ENCODE measurements at regions not wholly inside any gene's neighbourhood (a gene's known extent, or its start where the extent isn't known, plus 50 kb on each side); places are given as distances from the start of the nearest gene placed in this dataset.

DNA sequence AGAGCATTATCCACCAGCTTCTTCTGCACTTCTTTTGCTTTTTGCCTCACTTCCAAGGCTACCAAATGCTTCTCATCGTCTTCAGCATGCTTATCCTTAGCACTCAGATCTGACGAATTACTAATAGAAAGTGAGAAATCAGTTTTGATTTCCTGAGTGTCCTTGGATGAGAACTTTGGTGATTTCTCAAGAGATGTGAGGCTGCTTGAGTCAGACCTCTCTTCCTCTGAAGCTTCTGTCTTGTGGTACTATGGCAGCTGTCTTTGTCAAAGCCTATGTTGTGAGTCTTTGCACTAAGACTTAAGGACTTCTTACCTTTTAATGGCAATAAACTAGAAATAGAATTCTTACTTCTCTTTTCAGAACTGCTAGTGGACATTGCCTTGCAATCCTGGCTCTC is 169.9 kb downstream of the CPE start:
- Mint-ChIP-seq H3K27me3 (ENCODE audit: low read depth) (peaks cover 27% of the 10 kb centered on the region), H3K9me3 (no peaks in the 10 kb centered on the region), H3K4me1 (peaks cover 2% of the 10 kb centered on the region), H3K4me3 (no peak overlapping the region), H3K36me3 (no peaks in the 10 kb centered on the region), H3K27ac (no peak overlapping the region)
- DNase-seq (ENCODE audit: low spot score in 2 of 2, unreplicated experiment in 2 of 2): no peak
- TF ChIP-seq, protein P1, sequence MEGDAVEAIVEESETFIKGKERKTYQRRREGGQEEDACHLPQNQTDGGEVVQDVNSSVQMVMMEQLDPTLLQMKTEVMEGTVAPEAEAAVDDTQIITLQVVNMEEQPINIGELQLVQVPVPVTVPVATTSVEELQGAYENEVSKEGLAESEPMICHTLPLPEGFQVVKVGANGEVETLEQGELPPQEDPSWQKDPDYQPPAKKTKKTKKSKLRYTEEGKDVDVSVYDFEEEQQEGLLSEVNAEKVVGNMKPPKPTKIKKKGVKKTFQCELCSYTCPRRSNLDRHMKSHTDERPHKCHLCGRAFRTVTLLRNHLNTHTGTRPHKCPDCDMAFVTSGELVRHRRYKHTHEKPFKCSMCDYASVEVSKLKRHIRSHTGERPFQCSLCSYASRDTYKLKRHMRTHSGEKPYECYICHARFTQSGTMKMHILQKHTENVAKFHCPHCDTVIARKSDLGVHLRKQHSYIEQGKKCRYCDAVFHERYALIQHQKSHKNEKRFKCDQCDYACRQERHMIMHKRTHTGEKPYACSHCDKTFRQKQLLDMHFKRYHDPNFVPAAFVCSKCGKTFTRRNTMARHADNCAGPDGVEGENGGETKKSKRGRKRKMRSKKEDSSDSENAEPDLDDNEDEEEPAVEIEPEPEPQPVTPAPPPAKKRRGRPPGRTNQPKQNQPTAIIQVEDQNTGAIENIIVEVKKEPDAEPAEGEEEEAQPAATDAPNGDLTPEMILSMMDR (IDR thresholded peaks at IDR 0.05; ENCODE audit: unreplicated experiment): no peak

- H3K27ac Mint-ChIP-seq: no peak overlapping the region
- H3K4me3 Mint-ChIP-seq: no peak overlapping the region
- H3K27me3 Mint-ChIP-seq (ENCODE audit: low read depth): peaks cover 15% of the 10 kb centered on the region
- no peaks in the 10 kb centered on the region for H3K36me3 Mint-ChIP-seq
- TF ChIP-seq, protein P1 (IDR thresholded peaks at IDR 0.05; ENCODE audit: unreplicated experiment): no peak
- H3K4me1 Mint-ChIP-seq: peaks cover 4% of the 10 kb centered on the region
- DNase-seq (ENCODE audit: low spot score in 2 of 2, unreplicated experiment in 2 of 2): no peak
- H3K9me3 Mint-ChIP-seq: peaks cover 4% of the 10 kb centered on the region
Measured at GRCh38 chr4:165553221-165553810, 174.5 kb downstream of the CPE start.

- no peaks in the 10 kb centered on the region for H3K36me3 Mint-ChIP-seq
- TF ChIP-seq, protein P1 (IDR thresholded peaks at IDR 0.05; ENCODE audit: unreplicated experiment): no peak
- H3K4me1 Mint-ChIP-seq: peaks cover 4% of the 10 kb centered on the region
- peaks cover 7% of the 10 kb centered on the region for H3K9me3 Mint-ChIP-seq
- DNase-seq (ENCODE audit: low spot score in 2 of 2, unreplicated experiment in 2 of 2): no peak
- H3K4me3 Mint-ChIP-seq: no peak overlapping the region
- H3K27me3 Mint-ChIP-seq (ENCODE audit: low read depth): no peaks in the 10 kb centered on the region
- H3K27ac Mint-ChIP-seq: no peak overlapping the region
Measured at GRCh38 chr4:165555302-165555701, 176.5 kb downstream of the CPE start.

- DNase-seq (ENCODE audit: low spot score in 2 of 2, unreplicated experiment in 2 of 2): no peak
- no peaks in the 10 kb centered on the region for H3K36me3 Mint-ChIP-seq
- H3K4me3 Mint-ChIP-seq: no peak overlapping the region
- H3K9me3 Mint-ChIP-seq: peaks cover 15% of the 10 kb centered on the region
- no peaks in the 10 kb centered on the region for H3K27me3 Mint-ChIP-seq (ENCODE audit: low read depth)
- H3K27ac Mint-ChIP-seq: no peak overlapping the region
- TF ChIP-seq, protein P1 (IDR thresholded peaks at IDR 0.05; ENCODE audit: unreplicated experiment): no peak
- H3K4me1 Mint-ChIP-seq: peaks cover 4% of the 10 kb centered on the region
Measured at GRCh38 chr4:165556383-165556782, 177.6 kb downstream of the CPE start.

- H3K4me3 Mint-ChIP-seq: no peak overlapping the region
- H3K36me3 Mint-ChIP-seq: no peaks in the 10 kb centered on the region
- TF ChIP-seq, protein P1 (IDR thresholded peaks at IDR 0.05; ENCODE audit: unreplicated experiment): no peak
- H3K9me3 Mint-ChIP-seq: peaks cover 24% of the 10 kb centered on the region
- no peaks in the 10 kb centered on the region for H3K4me1 Mint-ChIP-seq
- H3K27me3 Mint-ChIP-seq (ENCODE audit: low read depth): peaks cover under 1% of the 10 kb centered on the region
- no peak for DNase-seq (ENCODE audit: low spot score in 2 of 2, unreplicated experiment in 2 of 2)
- H3K27ac Mint-ChIP-seq: no peak overlapping the region
Measured at GRCh38 chr4:165560941-165561340, 182.1 kb downstream of the CPE start.

DNA sequence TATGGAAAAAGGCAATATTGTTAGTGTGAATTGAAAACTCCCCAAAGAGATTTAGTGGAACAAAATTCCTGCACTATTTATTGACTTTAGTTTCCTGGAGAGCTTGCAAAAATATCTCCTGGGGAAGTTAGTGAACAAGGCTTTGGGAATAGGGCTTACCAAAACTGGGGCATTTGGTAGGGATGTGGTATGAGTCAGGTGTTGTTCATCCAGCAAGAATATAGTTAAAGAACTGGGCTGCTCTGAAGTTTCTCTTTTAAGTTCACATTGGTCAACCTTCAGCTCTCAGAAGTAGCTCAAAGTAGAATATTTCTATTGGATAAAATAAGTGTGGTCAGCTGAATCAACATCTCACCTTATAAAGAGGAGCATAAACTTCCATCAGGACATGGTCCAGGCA is 185.0 kb downstream of the CPE start:
- H3K9me3 Mint-ChIP-seq: peaks cover 20% of the 10 kb centered on the region
- no peak for DNase-seq (ENCODE audit: low spot score in 2 of 2, unreplicated experiment in 2 of 2)
- TF ChIP-seq, protein P1 (IDR thresholded peaks at IDR 0.05; ENCODE audit: unreplicated experiment): no peak

More for the DNA sequence above, 185.0 kb downstream of the CPE start:
- Mint-ChIP-seq H3K4me1 (no peaks in the 10 kb centered on the region), H3K4me3 (no peak overlapping the region), H3K36me3 (no peaks in the 10 kb centered on the region), H3K27me3 (ENCODE audit: low read depth) (peaks cover 15% of the 10 kb centered on the region), H3K27ac (no peak overlapping the region)
